Naive B cell (primary cell): ENCODE measurements at regions not wholly inside any gene's neighbourhood (a gene's known extent, or its start where the extent isn't known, plus 50 kb on each side); places are given as distances from the start of the nearest gene placed in this dataset.
A peak's percentile ranks its signal among the peaks of the same experiment; 100 is the strongest.

Experiments used
- ATAC-seq, 2 donors: fragments of 150-1000 bp; cut with Tn5 transposase; 2 replicates each; pipeline ENCODE4 v1.10.0; 2021; ENCODE audit warnings: low read depth in 2 of 2, mild to moderate bottlenecking in 2 of 2, moderate library complexity in 2 of 2
- DNase-seq: peaks from one replicate; pipeline ENCODE4 v3.0.0; 2022
- H3K27ac Mint-ChIP-seq, 6 donors: one replicate each; pipeline ENCODE4 v1.8.0; 2020 to 2022; ENCODE audit warnings: mild to moderate bottlenecking in 6 of 6, mixed read lengths in 6 of 6, moderate library complexity in 5 of 6, inconsistent platforms in 2 of 6
- H3K27me3 Mint-ChIP-seq, 3 donors: one replicate each; pipeline ENCODE4 v1.8.0; 2021 to 2022; ENCODE audit warnings: mixed read lengths in 3 of 3, mild to moderate bottlenecking in 1 of 3
- H3K36me3 Mint-ChIP-seq, 2 donors: one replicate each; pipeline ENCODE4 v1.8.0; 2020 to 2022; ENCODE audit warnings: mixed read lengths in 2 of 2, inconsistent platforms in 1 of 2, mild to moderate bottlenecking in 1 of 2
- H3K4me1 Mint-ChIP-seq, 3 donors: one replicate each; pipeline ENCODE4 v1.8.0; 2020 to 2022; ENCODE audit warnings: mixed read lengths in 3 of 3, inconsistent platforms in 1 of 3, mild to moderate bottlenecking in 1 of 3, moderate library complexity in 1 of 3
- H3K4me3 Mint-ChIP-seq, 8 donors: one replicate each; pipeline ENCODE4 v1.8.0; 2020 to 2022; ENCODE audit warnings: mild to moderate bottlenecking in 8 of 8, mixed read lengths in 8 of 8, moderate library complexity in 8 of 8, inconsistent platforms in 2 of 8
- H3K9me3 Mint-ChIP-seq, 7 donors: one replicate each; pipeline ENCODE4 v1.8.0; 2020 to 2022; ENCODE audit warnings: mixed read lengths in 7 of 7, mild to moderate bottlenecking in 5 of 7, inconsistent platforms in 2 of 7, moderate library complexity in 1 of 7

- Mint-ChIP-seq H3K36me3 (no peaks in the 10 kb centered on the region), H3K4me1 (peaks cover 16 to 23% (median 22%) of the 10 kb centered on the region in 3 donors), H3K27ac (peak overlapping the region in 4 of 6 donors; percentile 3 to 49 (median 25)), H3K9me3 (no peaks in the 10 kb centered on the region), H3K27me3 (peaks cover 0 to 3% (median 0%) of the 10 kb centered on the region in 3 donors), H3K4me3 (peak overlapping the region in 4 of 8 donors; percentile 1 to 45 (median 18))
- no peak for ATAC-seq
- no peak for DNase-seq
These were observed 82.3 kb downstream of the SPRY1 start for GRCh38 chr4:123478859-123479345.

GRCh38 chr4:123479944-123480343 lies 83.3 kb downstream of the SPRY1 start:
- H3K36me3 Mint-ChIP-seq = no peaks in the 10 kb centered on the region
- no peak overlapping the region for H3K4me3 Mint-ChIP-seq
- H3K4me1 Mint-ChIP-seq = peaks cover 16 to 23% (median 22%) of the 10 kb centered on the region in 3 donors
- ATAC-seq (no peak), DNase-seq (no peak)
- H3K27ac Mint-ChIP-seq = peak overlapping the region in 1 of 6 donors; percentile 50
- H3K9me3 Mint-ChIP-seq = no peaks in the 10 kb centered on the region
- H3K27me3 Mint-ChIP-seq = peaks cover 0 to 3% (median 0%) of the 10 kb centered on the region in 3 donors

GRCh38 chr4:123480706-123481418 lies 84.3 kb downstream of the SPRY1 start:
- H3K27me3 Mint-ChIP-seq = peaks cover 0 to 3% (median 0%) of the 10 kb centered on the region in 3 donors
- H3K27ac Mint-ChIP-seq = peak overlapping the region in 1 of 6 donors; percentile 70
- DNase-seq = no peak
- H3K36me3 Mint-ChIP-seq = no peaks in the 10 kb centered on the region
- no peaks in the 10 kb centered on the region for H3K9me3 Mint-ChIP-seq
- ATAC-seq = no peak
- H3K4me1 Mint-ChIP-seq = peaks cover 16 to 27% (median 23%) of the 10 kb centered on the region in 3 donors
- H3K4me3 Mint-ChIP-seq = peak overlapping the region in 1 of 8 donors; percentile 16

GRCh38 chr4:123481717-123482116 lies 85.1 kb downstream of the SPRY1 start:
- Mint-ChIP-seq H3K4me3 (no peak overlapping the region), H3K4me1 (peaks cover 16 to 27% (median 23%) of the 10 kb centered on the region in 3 donors), H3K9me3 (no peaks in the 10 kb centered on the region), H3K27ac (no peak overlapping the region), H3K27me3 (peaks cover 0 to 3% (median 0%) of the 10 kb centered on the region in 3 donors), H3K36me3 (no peaks in the 10 kb centered on the region)
- ATAC-seq (no peak), DNase-seq (no peak)

GRCh38 chr4:123484291-123484926 lies 87.8 kb downstream of the SPRY1 start:
- Mint-ChIP-seq H3K27ac (peak overlapping the region in 1 of 6 donors; percentile 78), H3K36me3 (no peaks in the 10 kb centered on the region), H3K27me3 (peaks cover 0 to 3% (median 0%) of the 10 kb centered on the region in 3 donors), H3K4me1 (peaks cover under 1 to 10% (median 8%) of the 10 kb centered on the region in 3 donors), H3K9me3 (no peaks in the 10 kb centered on the region), H3K4me3 (no peak overlapping the region)
- DNase-seq = no peak
- ATAC-seq = no peak

- ATAC-seq (no peak), DNase-seq (no peak)
- H3K4me1 Mint-ChIP-seq = peaks cover 0 to 14% (median 9%) of the 10 kb centered on the region in 3 donors
- no peaks in the 10 kb centered on the region for H3K9me3 Mint-ChIP-seq
- no peak overlapping the region for H3K4me3 Mint-ChIP-seq
- peak overlapping the region in 1 of 6 donors; percentile 74 for H3K27ac Mint-ChIP-seq
- H3K36me3 Mint-ChIP-seq = no peaks in the 10 kb centered on the region
- peaks cover 0 to 3% (median 0%) of the 10 kb centered on the region in 3 donors for H3K27me3 Mint-ChIP-seq
These were observed 89.0 kb downstream of the SPRY1 start for GRCh38 chr4:123485601-123486000.

- Mint-ChIP-seq H3K27me3 (peaks cover 0 to 2% (median 0%) of the 10 kb centered on the region in 3 donors), H3K27ac (no peak overlapping the region), H3K4me1 (peaks cover under 1 to 15% (median 9%) of the 10 kb centered on the region in 3 donors), H3K9me3 (peaks cover 0 to 2% (median 1%) of the 10 kb centered on the region in 7 donors), H3K4me3 (no peak overlapping the region), H3K36me3 (peaks cover 0 to 2% of the 10 kb centered on the region in 2 donors)
- DNase-seq (no peak), ATAC-seq (no peak)
These were observed 92.3 kb downstream of the SPRY1 start for GRCh38 chr4:123488916-123489315.

- H3K4me3 Mint-ChIP-seq = no peak overlapping the region
- peaks cover 0 to 6% (median 0%) of the 10 kb centered on the region in 3 donors for H3K27me3 Mint-ChIP-seq
- peaks cover 3 to 9% (median 5%) of the 10 kb centered on the region in 7 donors for H3K9me3 Mint-ChIP-seq
- ATAC-seq (no peak), DNase-seq (no peak)
- H3K27ac Mint-ChIP-seq = no peak overlapping the region
- peaks cover 0 to 8% of the 10 kb centered on the region in 2 donors for H3K36me3 Mint-ChIP-seq
- peaks cover 0 to 5% (median 1%) of the 10 kb centered on the region in 3 donors for H3K4me1 Mint-ChIP-seq
These were observed 98.9 kb downstream of the SPRY1 start for GRCh38 chr4:123495530-123495929.

- no peak overlapping the region for H3K4me3 Mint-ChIP-seq
- H3K27me3 Mint-ChIP-seq = peaks cover 0 to 6% (median 0%) of the 10 kb centered on the region in 3 donors
- peaks cover 3 to 9% (median 5%) of the 10 kb centered on the region in 7 donors for H3K9me3 Mint-ChIP-seq
- no peak for ATAC-seq
- H3K27ac Mint-ChIP-seq = no peak overlapping the region
- DNase-seq = no peak
- peaks cover 0 to 8% of the 10 kb centered on the region in 2 donors for H3K36me3 Mint-ChIP-seq
- H3K4me1 Mint-ChIP-seq = peaks cover 0 to 5% (median 0%) of the 10 kb centered on the region in 3 donors
These were observed 99.8 kb downstream of the SPRY1 start for GRCh38 chr4:123496421-123496820.

- ATAC-seq (no peak), DNase-seq (no peak)
- peaks cover 0 to 6% (median 0%) of the 10 kb centered on the region in 3 donors for H3K27me3 Mint-ChIP-seq
- H3K4me3 Mint-ChIP-seq = no peak overlapping the region
- peaks cover 0 to 8% of the 10 kb centered on the region in 2 donors for H3K36me3 Mint-ChIP-seq
- peaks cover 3 to 8% (median 5%) of the 10 kb centered on the region in 7 donors for H3K9me3 Mint-ChIP-seq
- H3K27ac Mint-ChIP-seq = no peak overlapping the region
- peaks cover 0 to 5% (median 2%) of the 10 kb centered on the region in 3 donors for H3K4me1 Mint-ChIP-seq
These were observed 100.7 kb downstream of the SPRY1 start for GRCh38 chr4:123497340-123497739.

GRCh38 chr4:123501733-123502132 lies 105.1 kb downstream of the SPRY1 start:
- ATAC-seq (no peak), DNase-seq (no peak)
- H3K27ac Mint-ChIP-seq = peak overlapping the region in 1 of 6 donors; percentile 78
- peak overlapping the region in 1 of 8 donors; percentile 18 for H3K4me3 Mint-ChIP-seq
- no peaks in the 10 kb centered on the region for H3K36me3 Mint-ChIP-seq
- H3K9me3 Mint-ChIP-seq = peaks cover 0 to 6% (median 0%) of the 10 kb centered on the region in 7 donors
- H3K4me1 Mint-ChIP-seq = peaks cover 15 to 24% (median 20%) of the 10 kb centered on the region in 3 donors
- no peaks in the 10 kb centered on the region for H3K27me3 Mint-ChIP-seq

GRCh38 chr4:123503698-123504363 lies 107.2 kb downstream of the SPRY1 start:
- ATAC-seq (no peak), DNase-seq (no peak)
- peaks cover 20 to 33% (median 26%) of the 10 kb centered on the region in 3 donors for H3K4me1 Mint-ChIP-seq
- H3K9me3 Mint-ChIP-seq = peaks cover 0 to 6% (median 0%) of the 10 kb centered on the region in 7 donors
- no peaks in the 10 kb centered on the region for H3K27me3 Mint-ChIP-seq
- peak overlapping the region in 3 of 8 donors; percentile 22 to 65 (median 63) for H3K4me3 Mint-ChIP-seq
- no peak overlapping the region for H3K27ac Mint-ChIP-seq
- H3K36me3 Mint-ChIP-seq = no peaks in the 10 kb centered on the region
